Natural killer cell treated with Interleukin-12 subunit alpha and Interleukin-12 subunit beta and Interleukin-15 and Interleukin-18, amount 100 ng/mL, for 72 hours (primary cell): ENCODE measurements at regions not wholly inside any gene's neighbourhood (a gene's known extent, or its start where the extent isn't known, plus 50 kb on each side); places are given as distances from the start of the nearest gene placed in this dataset.
"Not testable (repeated sequence)": the region's sequence is repeated elsewhere in the genome, so short reads cannot be mapped to it uniquely, and the experiment has no call there.

Experiments used
- ATAC-seq, 2 donors: fragments of 150-1000 bp; cut with Tn5 transposase in 1 of 2; sonication (Bioruptor Pico), chemical (Tn5 transposase) in 1 of 2; 2 replicates each; pipeline ENCODE4 v1.10.0; 2021
- DNase-seq: peaks from one replicate; pipeline ENCODE4 v3.0.0; 2022; ENCODE audit warnings: low spot score
- H3K27ac Mint-ChIP-seq, 2 donors: 1 replicate in 1 of 2; 2 replicates in 1 of 2; pipeline ENCODE4 v1.8.0; 2022; ENCODE audit warnings: mixed read lengths in 2 of 2, mild to moderate bottlenecking in 1 of 2, moderate library complexity in 1 of 2
- H3K27me3 Mint-ChIP-seq, 2 donors: 1 replicate in 1 of 2; 2 replicates in 1 of 2; pipeline ENCODE4 v1.8.0; 2022; ENCODE audit warnings: mixed read lengths in 2 of 2
- H3K36me3 Mint-ChIP-seq: one replicate; pipeline ENCODE4 v1.8.0; 2022; ENCODE audit warnings: mixed read lengths
- H3K4me1 Mint-ChIP-seq, 2 donors: 1 replicate in 1 of 2; 2 replicates in 1 of 2; pipeline ENCODE4 v1.8.0; 2022; ENCODE audit warnings: low read depth in 2 of 2, mixed read lengths in 2 of 2, mild to moderate bottlenecking in 1 of 2
- H3K4me3 Mint-ChIP-seq: one replicate; pipeline ENCODE4 v1.8.0; 2022; ENCODE audit warnings: mixed read lengths
- H3K9me3 Mint-ChIP-seq: 2 replicates; pipeline ENCODE4 v1.8.0; 2022; ENCODE audit warnings: mixed read lengths

- not testable (repeated sequence) for H3K27ac Mint-ChIP-seq, H3K36me3 Mint-ChIP-seq, H3K4me3 Mint-ChIP-seq, H3K9me3 Mint-ChIP-seq, ATAC-seq, DNase-seq
- peaks cover 8 to 13% of the 10 kb centered on the region in 2 donors for H3K27me3 Mint-ChIP-seq
- H3K4me1 Mint-ChIP-seq = peaks cover 9 to 16% of the 10 kb centered on the region in 2 donors
Observed at GRCh38 chr1:121082995-121083394, 101.1 kb downstream of the FAM72B start.

- H3K27ac Mint-ChIP-seq = peak overlapping the region in 1 of 2 donors; percentile 31
- not testable (repeated sequence) for H3K9me3 Mint-ChIP-seq, H3K36me3 Mint-ChIP-seq, DNase-seq, H3K4me3 Mint-ChIP-seq, H3K27me3 Mint-ChIP-seq
- peak; percentile 87 for ATAC-seq
- peaks cover 4 to 11% of the 10 kb centered on the region in 2 donors for H3K4me1 Mint-ChIP-seq
Observed at GRCh38 chr1:121086249-121086648, 97.9 kb downstream of the FAM72B start.

- H3K4me3 Mint-ChIP-seq, H3K36me3 Mint-ChIP-seq, DNase-seq, H3K9me3 Mint-ChIP-seq, H3K27ac Mint-ChIP-seq, H3K27me3 Mint-ChIP-seq, H3K4me1 Mint-ChIP-seq: not testable (repeated sequence)
- peak; percentile 78 to 83 for ATAC-seq
Observed at GRCh38 chr1:121087221-121087620, 96.9 kb downstream of the FAM72B start.

GRCh38 chr1:121088568-121088967 is 95.6 kb downstream of the FAM72B start:
- ATAC-seq, H3K4me3 Mint-ChIP-seq, H3K27ac Mint-ChIP-seq, H3K36me3 Mint-ChIP-seq, H3K9me3 Mint-ChIP-seq, H3K4me1 Mint-ChIP-seq, DNase-seq, H3K27me3 Mint-ChIP-seq: not testable (repeated sequence)

DNA sequence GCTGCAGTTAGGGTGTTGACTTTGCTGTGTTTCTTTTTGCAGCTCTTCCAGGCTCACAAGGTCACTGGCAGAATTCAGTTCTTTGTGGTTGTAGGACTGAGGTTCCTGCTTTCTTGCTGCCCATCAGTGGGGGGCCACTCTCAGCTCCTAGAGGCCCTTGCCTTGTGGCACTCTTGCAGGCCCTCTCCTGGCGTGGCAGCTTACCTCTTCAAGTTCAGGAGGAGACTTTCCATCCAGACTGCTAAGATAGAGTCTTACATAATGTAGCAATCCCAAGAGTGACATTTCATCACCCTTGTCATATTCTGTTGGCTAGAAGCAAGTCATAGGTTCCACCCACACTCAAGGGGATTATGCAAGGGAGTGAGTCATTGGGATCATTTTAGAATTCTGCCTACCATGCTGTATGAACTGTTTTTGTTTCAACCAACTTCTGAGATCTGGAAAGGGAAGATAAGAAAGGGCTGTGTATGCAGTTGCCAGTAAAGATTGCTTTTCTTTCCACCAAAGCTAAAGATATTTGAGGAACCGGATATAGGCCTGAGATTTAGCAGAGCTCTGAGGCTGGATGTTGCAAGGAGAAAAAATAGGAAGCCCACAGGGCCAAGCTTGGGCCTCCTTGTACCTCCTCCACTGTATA is 91.7 kb downstream of the FAM72B start:
- not testable (repeated sequence) for H3K4me3 Mint-ChIP-seq, H3K4me1 Mint-ChIP-seq, DNase-seq, H3K27me3 Mint-ChIP-seq, H3K36me3 Mint-ChIP-seq, H3K9me3 Mint-ChIP-seq, H3K27ac Mint-ChIP-seq
- peak; percentile 54 to 80 for ATAC-seq

DNA sequence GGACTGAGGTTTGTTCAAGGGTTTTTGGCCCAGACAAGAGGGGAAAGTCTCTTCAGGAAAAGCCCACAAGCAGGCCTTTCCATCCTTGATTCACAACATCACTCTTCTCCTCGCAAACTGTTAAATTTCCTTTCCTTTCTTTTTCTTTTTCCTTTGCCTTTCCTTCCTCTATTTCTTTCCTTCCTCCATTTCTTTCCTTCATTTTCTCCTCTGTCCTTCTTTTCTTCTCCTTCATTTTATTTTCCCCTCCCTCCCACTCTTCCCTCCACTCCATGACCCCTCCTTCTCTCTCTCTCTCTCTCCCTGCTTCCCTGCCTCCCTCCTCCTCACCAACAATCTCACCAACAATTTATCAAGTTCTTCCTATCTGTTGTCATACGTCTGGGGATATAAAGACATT is 89.1 kb downstream of the FAM72B start:
- not testable (repeated sequence) for H3K4me3 Mint-ChIP-seq, H3K27me3 Mint-ChIP-seq, H3K4me1 Mint-ChIP-seq, ATAC-seq, H3K36me3 Mint-ChIP-seq, DNase-seq, H3K9me3 Mint-ChIP-seq
- H3K27ac Mint-ChIP-seq = peak overlapping the region in 1 of 2 donors; percentile 60

- H3K27ac Mint-ChIP-seq, H3K27me3 Mint-ChIP-seq, H3K4me1 Mint-ChIP-seq, H3K36me3 Mint-ChIP-seq, H3K9me3 Mint-ChIP-seq: not testable (repeated sequence)
- ATAC-seq (peak; percentile 94 to 95), DNase-seq (peak; percentile 88)
- peak overlapping the region; percentile 54 for H3K4me3 Mint-ChIP-seq
Observed at GRCh38 chr1:121097127-121097866, 86.8 kb downstream of the FAM72B start.

DNA sequence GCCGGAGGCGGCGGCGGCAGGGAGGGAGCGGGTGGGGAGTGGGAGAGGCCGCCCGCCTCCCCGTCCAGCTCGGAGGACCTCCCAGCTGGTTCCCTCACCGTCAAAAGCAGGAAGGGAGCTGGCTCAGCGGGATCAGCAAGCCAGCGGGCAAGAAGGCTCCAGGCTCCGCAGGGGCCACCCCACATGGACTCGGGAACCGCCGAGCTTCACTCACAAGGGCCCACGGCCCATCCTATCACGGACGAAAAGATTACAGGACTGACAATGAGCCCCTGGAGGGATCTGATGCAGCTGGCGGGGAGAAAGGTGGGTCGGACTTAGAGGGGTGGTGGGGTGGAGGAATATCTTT is 86.3 kb downstream of the FAM72B start:
- not testable (repeated sequence) for H3K4me1 Mint-ChIP-seq, ATAC-seq, H3K27me3 Mint-ChIP-seq, H3K27ac Mint-ChIP-seq, H3K9me3 Mint-ChIP-seq, H3K36me3 Mint-ChIP-seq, H3K4me3 Mint-ChIP-seq, DNase-seq

- H3K36me3 Mint-ChIP-seq, H3K4me1 Mint-ChIP-seq, ATAC-seq, H3K27me3 Mint-ChIP-seq, H3K27ac Mint-ChIP-seq, H3K4me3 Mint-ChIP-seq, H3K9me3 Mint-ChIP-seq, DNase-seq: not testable (repeated sequence)
Observed at GRCh38 chr1:121109025-121109424, 75.1 kb downstream of the FAM72B start.

DNA sequence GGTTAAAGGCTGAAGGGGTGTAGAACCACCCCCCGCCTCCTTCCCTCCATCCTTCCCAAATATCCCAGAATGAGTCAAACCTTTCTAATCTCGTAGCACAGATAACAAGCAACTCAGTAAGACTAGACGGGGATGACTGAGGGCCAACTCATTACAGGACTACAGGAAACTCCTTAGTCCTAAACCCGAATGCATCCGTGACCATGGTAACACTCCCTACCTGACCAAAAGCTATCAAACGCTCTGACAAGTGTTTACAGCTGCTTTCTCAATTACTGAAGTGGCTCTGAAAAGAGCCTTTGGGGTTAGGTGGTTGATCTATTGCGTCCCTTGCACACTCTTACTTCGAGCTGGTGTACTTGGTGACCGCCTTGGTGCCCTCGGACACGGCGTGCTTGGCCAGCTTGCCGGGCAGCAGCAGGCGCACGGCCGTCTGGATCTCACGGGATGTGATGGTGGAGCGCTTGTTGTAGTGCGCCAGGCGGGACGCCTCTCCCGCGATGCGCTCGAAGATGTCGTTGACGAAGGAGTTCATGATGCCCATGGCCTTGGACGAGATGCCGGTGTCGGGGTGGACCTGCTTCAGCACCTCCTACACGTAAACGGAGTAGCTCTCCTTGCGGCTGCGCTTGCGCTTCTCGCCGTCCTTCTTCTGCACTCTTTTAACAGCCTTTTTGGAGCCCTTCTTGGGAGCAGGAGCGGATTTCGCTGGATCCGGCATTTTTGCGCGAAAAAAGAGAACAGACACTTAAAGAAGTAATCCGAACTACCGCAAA is 67.4 kb downstream of the FAM72B start:
- ATAC-seq = peak; percentile 46 to 57
- not testable (repeated sequence) for DNase-seq, H3K4me3 Mint-ChIP-seq, H3K4me1 Mint-ChIP-seq, H3K27me3 Mint-ChIP-seq, H3K36me3 Mint-ChIP-seq, H3K27ac Mint-ChIP-seq, H3K9me3 Mint-ChIP-seq

GRCh38 chr1:121117298-121117611 is 66.9 kb downstream of the FAM72B start:
- not testable (repeated sequence) for H3K4me1 Mint-ChIP-seq, H3K36me3 Mint-ChIP-seq, H3K27me3 Mint-ChIP-seq, H3K27ac Mint-ChIP-seq, H3K9me3 Mint-ChIP-seq, DNase-seq, H3K4me3 Mint-ChIP-seq
- peak; percentile 71 to 86 for ATAC-seq

DNA sequence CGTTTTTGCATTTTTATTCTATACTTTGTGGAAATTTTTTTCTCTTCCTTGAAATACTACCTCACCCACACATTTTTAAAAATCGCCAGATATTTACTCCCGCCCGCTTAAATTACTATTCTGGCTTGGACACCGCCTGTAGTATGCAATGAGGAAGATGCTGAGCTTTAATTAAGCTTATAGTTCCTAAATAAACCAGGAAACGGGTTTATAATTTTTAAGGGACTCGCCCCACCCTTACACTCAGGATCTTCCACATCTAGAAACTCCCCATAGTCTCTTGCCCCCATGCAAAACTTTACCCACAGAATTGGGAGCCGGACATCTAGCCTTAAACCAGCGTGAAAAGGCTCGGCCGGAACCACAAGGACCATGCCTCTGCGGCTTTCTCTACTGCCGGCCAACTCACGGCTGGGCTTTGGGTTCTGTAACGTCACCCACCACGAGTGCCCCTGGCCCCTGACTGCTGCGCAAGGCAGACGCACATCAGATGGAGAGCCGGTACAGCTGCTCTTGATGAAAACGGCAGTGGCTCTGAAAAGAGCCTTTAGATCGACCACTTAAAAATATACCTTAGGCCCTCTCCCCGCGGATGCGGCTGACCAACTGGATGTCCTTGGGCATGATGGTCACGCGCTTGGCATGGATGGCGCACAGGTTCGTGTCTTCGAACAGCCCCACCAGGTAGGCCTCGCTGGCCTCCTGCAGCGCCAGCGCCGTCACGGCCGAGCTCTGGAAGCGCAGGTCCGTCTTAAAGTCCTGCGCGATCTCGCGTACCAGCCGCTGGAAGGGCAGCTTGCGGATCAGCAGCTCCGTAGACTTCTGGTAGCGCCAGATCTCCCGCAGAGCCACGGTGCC is 66.3 kb downstream of the FAM72B start:
- not testable (repeated sequence) for H3K9me3 Mint-ChIP-seq, H3K36me3 Mint-ChIP-seq, H3K27me3 Mint-ChIP-seq, DNase-seq, H3K4me3 Mint-ChIP-seq, H3K4me1 Mint-ChIP-seq, H3K27ac Mint-ChIP-seq
- ATAC-seq = peak; percentile 46 to 60
